NCI-H128 (cell line): ENCODE measurements at regions not wholly inside any gene's neighbourhood (a gene's known extent, or its start where the extent isn't known, plus 50 kb on each side); places are given as distances from the start of the nearest gene placed in this dataset.

ENCODE experiments used
- DNase-seq: peaks from one replicate; lab custom pipeline; 2025; ENCODE audit not compliant: unreplicated experiment; lab: John Stamatoyannopoulos, UW

DNA sequence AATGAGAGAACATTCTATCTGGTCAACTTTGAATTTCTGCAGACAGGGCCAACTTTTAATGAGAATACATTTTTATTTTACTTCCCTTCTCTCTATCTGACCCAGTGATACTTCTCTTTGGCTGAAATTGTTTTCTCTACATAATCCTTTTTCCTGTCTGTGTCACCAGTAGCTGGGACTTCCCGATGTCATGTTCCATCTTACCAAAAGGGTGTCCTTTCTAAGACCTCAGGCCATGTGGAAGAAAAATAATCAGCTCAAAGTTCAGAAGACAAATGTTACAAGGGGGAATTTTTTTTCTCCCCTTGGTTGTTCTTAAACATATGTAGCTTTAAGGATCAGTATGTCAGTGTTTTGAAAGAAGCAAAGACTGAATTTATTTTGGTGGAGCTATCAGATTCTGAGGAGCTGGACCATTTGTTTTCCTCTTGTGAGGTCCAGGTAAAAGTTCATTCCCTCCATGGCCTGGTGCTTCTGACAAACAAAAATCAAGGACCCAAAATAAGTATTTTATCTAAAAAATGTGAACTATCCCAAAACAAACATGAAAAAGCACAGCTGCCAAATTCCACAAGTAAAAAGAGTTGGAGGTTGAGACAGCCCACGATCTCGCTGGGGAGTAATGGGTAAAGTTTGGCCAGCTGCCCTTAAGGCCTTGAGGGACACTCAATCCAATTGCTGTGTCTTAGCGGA is 859.4 kb upstream of the NR2F2 start:
- DNase-seq: no peak

DNA sequence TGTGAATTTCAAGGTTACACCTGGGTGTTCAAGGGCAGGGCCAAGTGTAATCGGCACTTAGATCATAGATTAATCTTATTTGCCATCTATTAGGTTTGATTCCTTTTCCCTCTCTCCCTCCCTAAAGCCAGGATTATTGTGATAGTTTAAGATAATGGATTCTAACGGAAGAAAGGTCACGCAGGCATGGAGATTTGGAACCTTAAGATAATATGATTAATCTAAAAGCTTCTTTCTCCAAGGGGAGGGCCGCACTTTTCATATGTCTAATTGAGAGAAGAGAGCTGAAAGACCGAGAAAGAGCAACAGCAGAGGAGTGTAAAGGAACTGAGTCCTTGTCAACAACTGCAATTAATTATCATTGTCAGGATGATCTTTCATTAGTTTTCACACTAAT is 858.8 kb upstream of the NR2F2 start:
- no peak for DNase-seq

DNA sequence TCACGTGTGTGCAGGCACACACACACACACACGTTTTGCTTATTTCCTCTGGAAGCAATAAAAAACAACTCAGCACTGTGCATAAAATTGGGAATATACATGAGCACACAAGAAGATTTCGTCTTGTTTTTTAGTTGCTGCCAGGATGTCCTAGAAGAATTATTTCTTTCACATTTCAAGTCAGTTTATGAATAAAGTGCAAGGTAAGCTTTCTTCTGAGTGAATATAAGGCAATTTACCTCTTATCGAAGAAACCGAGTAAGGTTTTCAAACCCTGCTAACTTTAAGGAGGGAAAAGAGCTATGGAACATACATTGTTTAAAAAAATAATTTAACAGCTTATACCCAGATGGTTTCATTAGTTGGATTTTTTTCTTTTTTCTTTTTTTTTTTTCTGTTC is 855.4 kb upstream of the NR2F2 start:
- no peak for DNase-seq

DNA sequence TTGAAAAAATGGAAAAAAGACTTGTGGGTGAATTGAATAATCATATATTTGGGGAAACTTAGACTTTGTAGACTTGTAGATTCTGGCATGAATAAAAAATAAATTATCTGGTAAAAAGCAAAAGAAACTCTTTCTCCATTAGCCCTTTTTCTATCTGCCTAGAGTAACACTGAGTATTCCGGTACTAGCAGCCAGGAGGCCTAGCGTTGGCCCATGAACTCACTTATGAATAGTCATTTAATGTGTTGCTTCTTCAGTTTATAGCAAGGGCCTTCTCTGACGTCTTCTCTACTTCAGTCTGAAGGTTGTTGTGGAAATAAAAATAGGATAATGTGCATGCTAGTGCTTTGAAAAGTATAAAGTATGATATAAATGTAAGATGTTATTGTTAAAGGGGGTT is 851.2 kb upstream of the NR2F2 start:
- no peak for DNase-seq

DNA sequence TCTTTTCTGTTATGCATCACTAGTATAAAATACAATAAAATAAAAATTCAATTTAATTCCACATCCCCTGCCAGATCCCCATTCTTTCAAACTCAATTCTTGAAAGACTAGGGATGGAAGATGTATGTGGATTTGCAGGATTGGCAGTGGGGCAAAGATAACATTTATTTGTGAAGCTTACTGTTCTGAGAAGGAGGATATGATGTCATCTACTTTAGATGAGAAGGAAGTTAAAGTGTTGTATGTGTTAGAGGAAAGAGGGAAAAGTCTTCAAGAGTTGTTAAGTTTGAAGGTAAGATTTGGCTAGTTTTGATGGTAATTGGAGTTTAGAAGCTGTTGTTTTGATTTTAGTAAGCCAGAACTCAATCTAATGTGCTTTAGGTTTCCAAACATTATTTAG is 845.1 kb upstream of the NR2F2 start:
- no peak for DNase-seq

DNA sequence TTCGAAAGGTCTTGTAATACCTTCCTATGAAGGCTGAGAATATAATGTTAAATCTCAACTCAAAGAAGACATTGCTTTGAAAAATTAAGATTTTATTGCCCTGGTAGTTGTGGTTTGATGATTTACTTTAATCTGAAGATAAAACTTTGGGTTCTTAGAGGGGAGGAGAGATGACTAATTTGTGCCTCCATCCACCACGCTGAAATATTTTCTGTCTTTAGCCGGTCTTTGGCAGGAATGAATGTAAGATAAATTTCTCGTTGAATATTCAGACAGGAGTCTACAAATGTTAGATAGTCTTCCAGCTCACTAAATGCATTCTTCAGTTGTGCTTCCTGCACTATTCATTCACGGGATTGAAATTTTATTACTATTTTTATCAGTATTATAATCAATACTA is 844.3 kb upstream of the NR2F2 start:
- no peak for DNase-seq

DNA sequence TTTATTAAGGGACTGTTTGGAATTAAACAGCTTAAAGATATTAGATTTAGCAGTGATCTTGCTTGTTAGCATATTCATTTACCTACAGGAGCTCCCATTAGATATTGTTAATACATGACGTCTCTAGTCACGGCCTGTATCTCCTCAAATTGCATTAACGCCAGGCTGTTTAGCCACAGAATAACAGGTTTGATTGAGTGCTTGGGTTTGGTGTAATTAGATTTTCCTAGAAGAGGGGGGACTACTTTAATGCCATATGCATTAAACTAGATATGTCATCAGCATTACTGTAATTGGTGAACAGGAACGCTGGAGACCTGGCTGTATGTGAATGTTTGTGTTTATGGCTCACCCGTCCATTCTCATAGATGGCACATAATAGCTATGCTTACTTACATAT is 841.4 kb upstream of the NR2F2 start:
- no peak for DNase-seq

DNA sequence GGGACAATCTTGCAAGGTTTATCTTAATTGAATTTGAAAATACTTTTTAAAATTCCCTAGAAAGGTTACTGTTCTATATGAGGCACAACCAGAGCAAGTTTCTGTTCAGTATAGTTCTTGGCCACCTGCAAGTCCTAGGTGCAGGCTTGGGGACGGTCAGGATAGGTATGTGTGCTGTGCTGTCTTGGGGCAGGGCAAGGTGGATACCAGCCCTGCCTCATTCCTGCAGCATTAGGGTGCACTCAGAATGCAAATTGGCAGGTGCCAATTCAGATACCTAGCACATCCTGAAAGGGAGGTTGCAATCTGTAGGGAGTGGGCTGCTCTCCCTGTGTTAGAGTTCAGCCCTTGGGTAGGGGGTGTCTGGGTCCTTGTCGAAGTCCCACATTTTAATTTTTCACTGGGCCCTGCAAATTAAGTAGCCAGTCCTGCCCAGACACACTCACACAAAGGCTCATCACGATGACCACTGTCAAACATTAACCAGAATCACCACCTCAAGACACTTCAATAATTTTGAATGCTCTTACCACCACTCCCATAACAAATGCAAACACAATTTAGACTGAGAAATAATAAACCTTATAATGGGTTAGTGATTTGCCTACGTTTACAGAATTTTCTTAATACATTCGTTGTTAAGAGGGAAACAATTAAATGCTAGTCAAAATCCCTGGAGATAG is 838.0 kb upstream of the NR2F2 start:
- no peak for DNase-seq

DNA sequence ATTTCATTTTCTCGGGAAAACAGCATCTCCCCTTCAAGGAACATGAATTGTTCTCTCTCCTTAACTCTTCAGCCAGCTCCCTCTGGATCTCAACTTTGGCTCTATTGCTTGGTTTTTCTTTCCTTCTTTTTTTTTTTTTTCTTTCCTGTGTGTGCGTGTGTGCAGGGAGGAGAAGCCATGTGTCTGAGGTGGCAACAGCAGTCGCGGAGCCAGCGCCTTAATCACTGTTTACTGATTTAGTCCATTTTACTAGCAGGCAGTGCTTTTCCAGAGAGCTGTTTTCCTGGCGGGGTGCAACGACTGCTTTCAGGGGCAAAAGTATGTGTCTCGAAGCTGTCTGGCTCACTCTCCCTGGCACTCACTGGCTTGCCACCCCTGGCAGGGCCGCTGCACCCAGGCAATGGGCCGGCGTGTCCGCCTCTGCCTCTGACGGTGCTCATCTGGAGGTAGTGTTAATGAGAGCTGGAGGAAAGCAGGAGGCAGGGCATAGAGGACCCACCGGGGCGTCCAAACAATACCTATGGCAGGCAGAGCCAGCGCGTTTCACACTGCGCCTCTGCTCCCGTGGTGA is 835.4 kb upstream of the NR2F2 start:
- no peak for DNase-seq

DNA sequence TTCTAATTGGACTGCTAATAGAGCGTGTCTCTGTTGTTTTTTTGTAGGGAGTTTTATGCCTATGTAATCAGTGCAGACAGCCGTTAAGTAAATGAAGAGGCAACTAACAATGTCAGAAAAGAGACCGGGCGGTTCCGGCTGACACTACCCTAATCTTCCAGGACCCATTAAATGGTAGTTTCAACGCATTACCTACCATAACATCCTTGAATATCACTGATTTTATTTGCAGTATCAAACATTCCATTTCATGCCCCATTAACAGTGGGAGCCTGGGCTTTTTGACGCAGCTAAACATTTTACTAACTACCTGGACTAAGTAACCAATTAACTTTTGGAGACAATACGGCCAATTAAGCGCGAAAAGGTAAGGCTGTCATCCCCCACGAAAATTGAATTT is 832.9 kb upstream of the NR2F2 start:
- no peak for DNase-seq

DNA sequence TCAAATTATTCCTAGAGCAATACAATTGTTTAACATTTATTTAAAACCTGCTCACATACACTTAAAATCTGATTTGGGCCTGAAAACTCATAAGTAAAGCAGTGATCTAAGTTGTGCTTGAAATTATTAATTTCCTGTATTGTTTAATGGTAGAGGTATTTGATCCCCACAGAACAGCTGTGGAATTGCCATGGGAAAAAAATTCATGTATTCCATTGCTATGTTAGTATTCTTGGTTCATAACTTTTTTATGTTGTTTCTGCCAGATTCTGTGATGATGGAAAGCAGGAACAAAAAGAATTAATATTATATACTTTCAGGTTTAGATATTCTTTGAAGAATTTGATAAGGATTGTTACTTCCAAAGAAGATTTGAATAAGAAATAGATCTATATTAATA is 831.5 kb upstream of the NR2F2 start:
- DNase-seq: no peak

DNA sequence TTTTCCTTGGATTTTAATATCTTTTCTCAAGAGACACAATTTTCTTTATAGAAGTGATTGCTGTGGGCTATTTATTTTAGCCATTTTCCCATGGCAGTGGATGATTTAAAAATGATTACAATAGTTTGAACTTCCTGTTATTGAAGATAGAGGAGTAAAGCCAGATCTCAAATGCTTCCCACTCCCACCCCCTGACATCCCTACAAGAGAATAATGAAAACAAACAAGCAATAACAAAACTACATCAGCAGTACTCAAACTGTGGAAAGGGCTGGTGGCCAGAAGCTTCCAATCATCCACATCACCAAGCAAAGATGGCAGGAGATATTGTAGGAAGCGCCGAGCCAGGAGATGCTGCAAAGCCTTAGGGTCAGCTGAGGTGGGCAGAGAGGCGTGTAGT is 831.1 kb upstream of the NR2F2 start:
- no peak for DNase-seq

DNA sequence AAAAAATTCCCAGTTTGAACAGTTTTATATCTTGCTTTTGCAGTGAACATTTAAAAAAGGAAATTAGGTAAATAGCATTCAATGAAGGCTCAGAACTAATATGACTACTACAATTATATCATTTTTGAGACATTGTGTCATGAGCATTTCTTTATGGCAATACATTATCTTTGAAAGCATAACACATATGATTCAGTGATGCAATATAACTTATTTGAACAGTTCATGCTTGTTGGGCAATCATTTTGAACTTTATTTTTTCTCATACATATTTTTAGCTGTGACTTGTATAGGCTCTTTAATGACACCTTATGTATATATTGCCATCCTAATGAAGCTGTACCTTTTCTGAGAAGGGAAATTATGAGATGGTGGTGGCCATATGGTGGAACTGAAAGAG is 828.6 kb upstream of the NR2F2 start:
- no peak for DNase-seq

DNA sequence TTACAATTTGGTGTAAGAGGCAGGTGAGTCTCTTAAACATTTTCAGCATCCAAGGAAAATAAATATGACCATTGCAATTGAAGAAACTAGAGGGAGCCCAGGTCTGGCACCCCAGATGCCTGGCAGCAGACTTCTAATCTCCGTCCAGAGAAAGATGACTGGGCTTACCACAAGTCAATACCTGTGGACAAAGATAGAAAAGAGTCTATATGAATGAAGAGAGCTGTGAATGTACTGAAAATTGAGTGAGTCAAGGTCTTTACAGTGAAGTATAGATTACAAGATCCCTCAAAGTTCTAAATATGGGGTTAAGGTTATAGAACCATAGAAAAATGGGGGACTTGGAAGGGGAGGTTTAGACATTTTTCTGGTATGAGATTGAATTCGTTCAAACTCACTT is 827.4 kb upstream of the NR2F2 start:
- DNase-seq: no peak

DNA sequence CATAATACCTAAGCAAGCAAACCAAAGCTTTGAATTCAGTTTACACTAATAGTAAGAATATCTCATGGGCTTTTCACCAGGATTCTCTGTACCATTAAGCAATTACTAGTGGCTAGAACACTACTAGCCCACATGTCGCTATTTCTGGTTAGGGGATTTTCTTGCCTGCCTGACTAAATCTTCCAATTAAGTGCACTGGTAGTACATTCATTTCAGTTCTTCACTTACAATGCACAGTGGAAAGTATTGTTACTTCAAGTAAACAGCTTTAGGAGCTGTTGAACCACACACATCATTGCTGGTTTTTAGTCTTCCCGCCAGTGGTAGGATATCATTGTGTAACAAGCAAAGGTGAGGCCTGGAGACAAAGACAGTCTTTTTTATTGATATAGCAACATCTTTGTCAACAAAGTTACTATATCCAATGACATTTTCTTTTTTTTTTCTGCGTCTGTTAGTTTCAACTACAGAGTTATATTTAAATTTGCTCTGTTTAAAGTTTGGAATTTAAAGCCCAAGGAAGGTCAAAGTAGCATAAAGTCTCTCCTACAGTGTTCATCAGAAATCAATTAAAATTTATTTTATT is 826.8 kb upstream of the NR2F2 start:
- no peak for DNase-seq

DNA sequence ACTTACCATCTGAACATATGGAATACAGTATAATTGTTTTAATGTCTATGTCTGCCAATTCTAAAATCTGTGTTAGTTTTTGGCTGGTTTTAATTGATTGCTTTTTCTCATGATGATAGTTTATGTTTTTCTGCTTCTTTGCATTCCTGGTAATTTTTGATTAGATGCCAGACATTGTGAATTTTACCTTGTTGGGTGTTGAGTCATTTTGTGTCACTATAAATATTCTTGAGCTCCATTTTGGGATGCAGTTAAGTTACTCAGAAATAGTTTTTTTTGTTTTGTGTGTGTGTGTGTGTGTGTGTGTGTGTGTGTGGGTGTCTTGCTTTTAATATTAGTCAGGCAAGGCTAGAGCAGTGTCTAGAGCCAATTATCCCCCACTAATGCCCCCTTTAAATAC is 818.8 kb upstream of the NR2F2 start:
- no peak for DNase-seq

DNA sequence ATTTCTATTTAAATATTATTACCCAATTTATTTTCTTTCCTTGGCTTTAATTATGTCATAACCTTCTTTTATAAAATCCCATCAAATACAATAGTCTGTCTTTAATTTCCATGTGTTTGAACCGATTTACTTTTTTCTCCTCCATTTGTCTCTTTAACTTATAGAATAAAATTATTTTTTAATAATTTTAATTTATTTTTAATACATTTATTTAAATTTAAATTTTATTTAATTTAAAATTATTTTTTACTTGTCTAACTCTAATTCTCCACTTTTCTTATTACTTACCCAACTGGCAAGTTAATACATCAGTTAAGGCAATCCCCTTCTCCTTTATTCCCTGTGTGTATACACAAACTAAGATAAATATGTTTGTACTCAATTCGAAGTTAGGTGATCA is 817.6 kb upstream of the NR2F2 start:
- DNase-seq: no peak

DNA sequence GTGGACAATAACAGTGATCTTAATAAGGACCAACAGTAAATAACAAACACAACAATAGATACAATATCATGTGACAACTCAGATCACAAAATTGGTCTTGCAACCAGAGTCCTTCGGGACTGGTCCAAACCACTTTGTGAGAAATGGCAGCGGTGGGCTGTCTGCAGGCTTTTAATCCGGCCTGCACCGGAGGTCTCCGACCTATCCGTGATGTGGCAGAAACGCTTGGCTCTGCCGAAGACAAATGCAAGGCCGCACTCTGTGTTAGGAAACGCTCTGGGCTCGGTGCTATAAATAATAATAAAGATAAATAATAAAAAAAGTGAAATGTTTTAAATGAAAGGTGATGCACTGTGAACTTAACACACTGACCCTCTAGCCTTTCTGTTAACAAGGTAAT is 810.6 kb upstream of the NR2F2 start:
- no peak for DNase-seq

DNA sequence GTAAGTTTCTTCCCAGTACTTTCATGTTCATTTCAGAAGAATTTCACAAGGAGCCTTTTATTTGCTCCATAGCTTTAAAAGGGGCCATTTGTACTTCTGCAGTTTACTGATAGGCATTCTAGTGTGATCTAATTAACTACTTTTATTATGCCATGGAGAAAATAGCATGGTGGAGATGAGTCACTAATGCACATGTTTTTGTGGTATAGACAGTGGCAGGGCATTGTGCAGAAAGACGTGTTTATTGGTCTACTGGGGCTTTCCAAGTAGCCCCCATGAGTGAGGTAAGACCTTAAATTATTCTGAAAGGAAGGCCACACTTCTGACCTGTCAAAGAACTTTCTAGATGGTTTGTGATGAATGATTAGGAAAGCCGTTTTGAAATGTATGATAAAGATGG is 810.0 kb upstream of the NR2F2 start:
- no peak for DNase-seq

DNA sequence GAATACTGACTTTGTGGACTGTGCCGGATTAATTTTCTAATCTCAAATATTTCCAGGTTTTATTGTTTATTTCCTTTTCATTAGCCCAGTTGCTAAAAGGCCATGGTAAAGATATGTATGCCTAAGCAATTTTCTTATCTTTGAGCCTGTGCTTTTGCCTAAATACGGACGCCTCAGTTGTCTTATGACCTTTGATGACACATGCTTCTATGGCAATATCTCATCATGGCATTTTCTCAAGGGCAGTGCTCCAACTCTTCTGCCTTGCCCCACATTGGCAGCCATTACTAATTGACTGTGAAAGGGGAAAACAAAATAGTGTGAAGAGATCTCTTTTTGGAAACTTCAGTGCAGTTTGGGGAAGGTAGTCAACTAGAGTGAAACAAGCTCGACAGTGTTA is 809.6 kb upstream of the NR2F2 start:
- no peak for DNase-seq

DNA sequence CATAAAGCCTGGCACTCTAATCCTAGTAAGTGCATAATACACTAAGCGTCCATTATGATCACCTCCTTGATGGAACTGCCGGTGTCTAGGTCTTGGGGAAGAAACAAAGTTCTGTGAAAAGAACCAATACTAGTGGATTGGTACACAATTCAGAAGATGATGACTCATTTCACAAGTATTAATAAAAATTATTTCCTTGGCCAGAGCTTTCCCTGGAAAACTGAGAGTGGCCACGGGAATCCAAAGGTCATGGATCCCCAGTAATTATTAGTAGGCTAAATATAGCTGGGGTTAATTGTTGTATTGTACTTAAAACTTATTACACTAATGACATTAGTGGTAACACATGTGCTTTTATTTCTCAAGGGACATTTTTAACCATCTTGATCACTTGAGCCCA is 808.0 kb upstream of the NR2F2 start:
- no peak for DNase-seq

DNA sequence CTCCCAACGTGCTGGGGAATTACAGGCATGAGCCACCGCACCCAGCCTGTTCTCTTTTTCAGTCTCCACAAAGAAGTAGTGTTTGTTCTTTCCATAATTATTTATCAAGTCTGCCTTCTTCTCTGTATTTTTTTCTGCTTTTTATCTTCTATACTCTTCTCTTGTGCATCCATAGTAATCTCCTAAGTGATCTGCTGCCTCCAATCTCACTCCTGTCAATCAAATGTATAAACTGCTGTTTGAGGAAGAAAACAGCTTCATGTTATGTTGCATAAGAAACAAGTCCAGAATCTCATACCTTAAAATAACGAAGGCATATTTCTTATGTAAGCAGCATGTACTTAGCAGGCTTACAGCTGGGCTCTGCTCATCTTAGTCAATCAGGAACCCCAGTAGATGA is 801.6 kb upstream of the NR2F2 start:
- no peak for DNase-seq
